ENCODE measurements at regions not wholly inside any gene's neighbourhood (a gene's known extent, or its start where the extent isn't known, plus 50 kb on each side); places are given as distances from the start of the nearest gene placed in this dataset.

DNA sequence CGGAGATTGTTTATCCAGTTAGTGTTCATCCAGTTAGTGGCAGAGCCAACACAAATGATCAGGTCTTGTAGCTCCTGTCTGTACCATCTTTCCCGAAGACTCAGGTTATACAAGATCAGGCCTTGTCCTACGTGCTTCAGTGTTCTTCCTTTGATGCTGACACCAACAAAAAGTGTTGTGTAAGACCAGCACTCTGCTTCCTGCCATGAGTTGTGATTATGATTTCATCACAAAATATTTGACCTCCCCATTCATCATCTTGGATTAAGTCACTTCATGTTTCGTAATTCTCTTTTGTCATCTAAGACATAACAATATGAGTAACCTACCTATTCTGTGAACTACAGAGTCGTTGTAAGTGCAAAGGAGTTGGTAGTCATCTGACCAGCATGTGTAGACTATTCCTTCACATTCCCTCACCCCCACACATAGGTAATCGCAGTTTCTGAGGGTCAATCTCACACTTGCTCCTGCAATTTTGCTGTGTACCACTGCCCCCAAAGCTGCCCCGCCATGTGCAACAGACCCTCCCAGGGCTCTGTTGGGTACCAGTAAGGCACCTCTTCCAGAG, 135.6 kb upstream of the SLC22A23 start:
- DNase-seq (ENCODE audit: low spot score): peak; percentile 72

GRCh38 chr6:3591970-3592369, 135.1 kb upstream of the SLC22A23 start:
- no peak for DNase-seq (ENCODE audit: low spot score)

GRCh38 chr6:3587660-3588059, 130.8 kb upstream of the SLC22A23 start:
- DNase-seq (ENCODE audit: low spot score): no peak

DNA sequence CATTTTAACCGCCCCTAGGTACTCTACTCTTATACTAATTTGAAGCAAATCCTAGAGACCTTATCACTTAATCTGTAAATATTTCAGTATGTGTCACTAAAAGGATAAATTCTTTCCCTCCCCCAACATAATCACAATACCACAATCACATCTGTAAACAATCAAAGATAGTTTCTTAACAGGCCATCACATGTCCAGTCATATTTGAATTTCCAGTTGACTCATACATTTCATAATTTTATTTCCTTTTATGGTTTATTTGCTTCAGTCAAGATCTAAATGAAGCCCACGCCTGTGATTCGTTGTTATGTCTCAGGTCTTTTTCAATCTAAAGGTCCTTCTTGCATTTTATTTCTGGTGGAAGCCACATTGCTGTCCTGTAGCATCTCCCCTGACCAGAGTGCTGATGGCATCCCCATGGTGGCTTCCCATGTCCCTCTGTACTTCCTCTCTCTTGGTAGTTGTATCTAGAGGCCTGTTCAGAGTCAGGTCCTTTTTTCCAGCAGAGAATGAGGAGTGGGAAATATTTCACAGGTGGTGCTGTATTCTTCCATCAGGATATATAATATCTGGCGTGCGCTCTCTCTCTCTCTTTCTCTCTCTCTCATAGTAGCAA, 128.6 kb upstream of the SLC22A23 start:
- no peak for DNase-seq (ENCODE audit: low spot score)

DNA sequence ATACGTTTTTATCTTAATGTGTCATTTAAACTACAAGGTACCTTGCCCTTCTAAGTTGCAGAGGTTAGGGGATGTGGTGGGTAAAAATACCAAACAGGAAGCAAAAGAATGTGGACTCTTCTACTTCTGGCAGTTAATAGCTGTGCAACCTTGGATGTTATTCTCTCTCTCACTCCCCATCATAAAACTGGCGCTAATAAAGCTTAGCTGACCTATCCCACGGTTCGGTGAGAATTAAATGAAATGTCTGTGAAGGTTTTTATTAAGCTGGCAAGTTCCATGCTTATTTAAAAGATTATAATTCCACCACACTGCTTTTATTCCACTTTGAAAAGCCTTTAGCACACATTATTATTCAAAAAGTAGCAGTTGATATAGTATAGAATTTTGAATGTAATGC, 127.8 kb upstream of the SLC22A23 start:
- DNase-seq (ENCODE audit: low spot score): no peak

DNA sequence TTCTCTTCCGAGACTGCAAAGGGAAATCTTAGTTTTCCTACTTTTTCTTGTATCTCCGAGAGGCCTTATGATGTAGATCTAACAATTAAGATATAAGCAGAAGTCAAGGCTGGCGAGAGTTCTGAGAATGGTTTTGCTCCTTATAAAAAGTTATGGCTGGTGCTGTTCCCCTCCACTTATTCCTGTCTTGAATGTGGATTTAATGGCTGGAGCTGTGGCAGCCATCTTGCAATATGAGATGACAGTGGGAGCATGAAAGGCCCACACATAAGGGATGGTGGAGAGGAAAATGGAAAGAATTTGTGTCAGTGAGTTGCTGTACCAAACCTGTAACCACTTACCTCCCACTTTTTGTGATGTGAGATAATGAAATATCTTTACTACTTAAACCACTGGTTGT, 124.6 kb upstream of the SLC22A23 start:
- no peak for DNase-seq (ENCODE audit: low spot score)

- DNase-seq (ENCODE audit: low spot score): no peak
Observed at GRCh38 chr6:3579652-3580175, 122.9 kb upstream of the SLC22A23 start.

- DNase-seq (ENCODE audit: low spot score): no peak
Observed at GRCh38 chr6:3578981-3579380, 122.1 kb upstream of the SLC22A23 start.

GRCh38 chr6:3577517-3577916, 120.7 kb upstream of the SLC22A23 start:
- no peak for DNase-seq (ENCODE audit: low spot score)

DNA sequence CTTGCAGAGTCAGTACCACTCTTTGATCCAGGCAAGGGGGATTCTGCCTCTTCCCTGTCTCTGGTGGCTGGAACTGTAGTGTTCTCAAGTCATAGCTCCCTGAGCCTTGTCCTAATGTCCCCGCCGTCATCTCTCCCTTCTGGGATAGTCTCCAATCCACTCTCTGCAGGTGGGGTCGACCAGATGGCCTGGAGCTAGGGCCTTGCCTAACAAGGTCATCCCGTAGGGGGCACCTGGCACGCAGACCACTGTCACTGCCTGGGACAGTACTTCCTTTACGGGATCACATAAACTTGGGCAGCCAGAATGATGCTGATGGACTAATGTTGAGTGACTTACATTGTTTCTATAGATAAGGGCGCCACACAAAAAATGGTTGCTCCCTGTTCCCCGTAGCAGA, 118.9 kb upstream of the SLC22A23 start:
- DNase-seq (ENCODE audit: low spot score): no peak

- no peak for DNase-seq (ENCODE audit: low spot score)
Observed at GRCh38 chr6:3575166-3575565, 118.3 kb upstream of the SLC22A23 start.

DNA sequence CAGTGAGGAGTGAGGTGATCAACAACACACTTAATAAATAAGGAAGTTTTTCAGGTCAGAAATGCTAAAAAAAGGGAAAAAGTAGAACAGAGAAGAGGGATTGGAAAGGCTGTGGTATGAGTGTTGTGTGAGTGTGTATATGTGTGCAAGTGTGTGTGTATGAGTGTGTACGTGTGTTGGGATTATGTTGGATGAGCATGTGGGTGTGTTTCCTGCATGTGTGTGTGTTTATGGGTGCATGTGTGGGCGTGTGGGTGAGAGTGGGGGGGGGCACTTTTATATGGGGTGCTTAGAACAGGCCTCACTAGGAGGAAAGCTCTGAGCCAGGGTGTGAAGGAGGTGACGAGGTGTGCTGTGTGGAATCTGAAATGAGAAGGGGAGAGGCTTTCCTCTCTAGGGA, 116.8 kb upstream of the SLC22A23 start:
- no peak for DNase-seq (ENCODE audit: low spot score)

- no peak for DNase-seq (ENCODE audit: low spot score)
Observed at GRCh38 chr6:3571836-3572235, 115.0 kb upstream of the SLC22A23 start.

- DNase-seq (ENCODE audit: low spot score): no peak
Observed at GRCh38 chr6:3571250-3571681, 114.4 kb upstream of the SLC22A23 start.

GRCh38 chr6:3569816-3570215, 113.0 kb upstream of the SLC22A23 start:
- no peak for DNase-seq (ENCODE audit: low spot score)

GRCh38 chr6:3568396-3569082, 111.7 kb upstream of the SLC22A23 start:
- no peak for DNase-seq (ENCODE audit: low spot score)

GRCh38 chr6:3566812-3567211, 110.0 kb upstream of the SLC22A23 start:
- no peak for DNase-seq (ENCODE audit: low spot score)

GRCh38 chr6:3565291-3565690, 108.4 kb upstream of the SLC22A23 start:
- no peak for DNase-seq (ENCODE audit: low spot score)

- peak; percentile 31 for DNase-seq (ENCODE audit: low spot score)
Observed at GRCh38 chr6:3561725-3562124, 104.9 kb upstream of the SLC22A23 start.

- DNase-seq (ENCODE audit: low spot score): no peak
Observed at GRCh38 chr6:3560211-3560610, 103.4 kb upstream of the SLC22A23 start.

DNA sequence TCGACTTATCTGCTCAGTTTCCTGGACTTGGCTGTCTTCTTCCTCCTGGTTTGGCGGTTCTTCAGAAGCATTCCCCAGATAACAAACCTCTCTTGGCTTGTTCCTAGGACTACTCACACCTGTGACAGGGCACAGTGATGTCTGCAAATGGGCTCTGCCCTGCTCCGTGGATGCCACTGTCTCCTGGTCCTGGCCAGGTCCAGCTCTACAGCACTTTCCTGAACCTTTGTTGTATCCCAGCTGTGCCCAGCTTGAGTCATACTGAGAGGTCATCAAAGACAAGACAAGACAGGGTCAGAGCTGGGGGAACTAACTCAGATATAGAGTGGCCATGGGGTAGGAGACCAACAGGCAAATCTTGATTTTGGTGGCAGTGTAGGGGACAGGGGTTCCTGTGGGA, 102.7 kb upstream of the SLC22A23 start:
- no peak for DNase-seq (ENCODE audit: low spot score)

GRCh38 chr6:3557336-3557735, 100.5 kb upstream of the SLC22A23 start:
- no peak for DNase-seq (ENCODE audit: low spot score)

- no peak for DNase-seq (ENCODE audit: low spot score)
Observed at GRCh38 chr6:3553254-3553653, 96.4 kb upstream of the SLC22A23 start.

All from kidney capillary endothelial cell (primary cell).